NAMALWA (cell line): ENCODE measurements at regions not wholly inside any gene's neighbourhood (a gene's known extent, or its start where the extent isn't known, plus 50 kb on each side); places are given as distances from the start of the nearest gene placed in this dataset.

Source experiments
- DNase-seq: peaks from one replicate; pipeline ENCODE4 v3.0.0-alpha.2; 2015; ENCODE audit warnings: low spot score

DNA sequence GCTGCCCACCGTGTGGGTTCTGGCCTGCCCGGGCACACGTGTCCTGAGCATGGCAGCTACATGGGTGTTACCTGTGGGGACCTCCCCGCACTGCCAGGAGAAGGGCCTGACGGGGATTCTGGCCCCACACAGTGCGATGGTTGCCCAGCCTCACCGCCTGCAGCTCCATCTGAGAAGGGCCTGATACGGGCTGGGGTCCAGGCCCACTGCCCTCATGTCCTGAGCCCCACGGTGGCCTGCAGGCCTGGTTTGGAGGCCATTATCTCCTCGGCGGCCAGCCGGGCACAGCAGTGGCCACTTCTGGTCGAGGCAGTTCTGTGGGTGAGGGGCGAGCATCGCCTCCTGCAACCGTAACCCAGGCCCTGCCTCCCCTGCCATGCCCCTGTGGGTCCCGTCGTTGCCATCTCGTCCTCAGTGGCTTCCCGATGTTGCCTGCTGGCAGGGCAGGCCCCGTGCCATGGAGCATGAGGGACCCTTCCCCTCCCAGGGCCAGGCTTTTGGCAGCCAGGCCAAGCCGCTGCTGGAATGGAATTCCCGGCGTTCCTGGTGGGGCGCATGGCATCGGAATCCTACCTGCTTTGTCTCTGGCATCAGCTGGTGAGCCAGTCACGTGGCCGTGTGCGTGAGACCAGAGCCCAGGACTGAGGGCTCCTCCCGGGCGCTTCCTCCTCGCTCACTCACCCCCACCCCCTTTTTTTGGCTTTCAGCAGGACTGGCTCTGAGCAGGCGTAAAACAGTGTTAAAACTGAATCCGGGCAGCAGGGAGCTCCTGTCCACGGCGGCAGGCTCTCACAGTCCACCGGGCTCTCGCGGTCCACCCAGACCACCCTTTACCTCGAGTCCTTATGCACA lies 71.9 kb upstream of the PPARA start:
- no peak for DNase-seq

DNA sequence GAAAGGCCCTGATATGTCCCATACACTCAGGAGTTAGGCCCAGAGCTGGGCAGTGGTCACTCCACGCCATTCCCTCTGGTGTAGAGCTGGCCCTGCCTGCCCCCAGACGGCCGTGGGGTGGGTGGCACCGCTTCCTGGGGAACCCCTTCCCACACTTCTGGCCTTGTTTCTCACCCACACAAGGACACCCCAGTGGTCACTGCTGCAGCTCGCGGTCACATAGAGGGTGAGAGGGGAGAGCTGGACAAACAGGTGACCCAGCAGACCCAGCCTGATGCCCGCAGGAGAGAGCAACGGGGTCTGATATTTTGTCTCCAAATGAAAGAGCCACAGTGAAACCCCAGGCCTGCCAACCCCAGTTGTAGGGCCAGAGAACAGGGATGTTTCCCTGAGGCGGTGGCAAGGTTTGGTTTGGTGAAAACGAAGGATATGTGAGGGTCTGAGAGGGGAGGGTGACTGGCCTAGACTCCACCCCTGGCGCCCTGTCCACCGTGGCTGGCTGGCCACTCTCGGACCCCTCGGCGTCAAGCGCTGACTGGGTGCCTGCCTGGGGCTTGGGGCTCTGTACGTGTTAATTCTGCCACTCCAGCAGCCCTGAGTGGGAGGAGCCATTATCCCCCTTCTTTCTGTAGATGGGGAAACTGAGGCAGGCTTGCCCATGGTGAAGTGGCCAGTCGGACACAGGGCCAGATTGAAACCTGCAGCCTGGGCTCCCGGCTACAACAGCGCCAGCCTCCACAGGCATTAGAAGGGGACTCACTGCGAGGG lies 71.0 kb upstream of the PPARA start:
- no peak for DNase-seq

DNA sequence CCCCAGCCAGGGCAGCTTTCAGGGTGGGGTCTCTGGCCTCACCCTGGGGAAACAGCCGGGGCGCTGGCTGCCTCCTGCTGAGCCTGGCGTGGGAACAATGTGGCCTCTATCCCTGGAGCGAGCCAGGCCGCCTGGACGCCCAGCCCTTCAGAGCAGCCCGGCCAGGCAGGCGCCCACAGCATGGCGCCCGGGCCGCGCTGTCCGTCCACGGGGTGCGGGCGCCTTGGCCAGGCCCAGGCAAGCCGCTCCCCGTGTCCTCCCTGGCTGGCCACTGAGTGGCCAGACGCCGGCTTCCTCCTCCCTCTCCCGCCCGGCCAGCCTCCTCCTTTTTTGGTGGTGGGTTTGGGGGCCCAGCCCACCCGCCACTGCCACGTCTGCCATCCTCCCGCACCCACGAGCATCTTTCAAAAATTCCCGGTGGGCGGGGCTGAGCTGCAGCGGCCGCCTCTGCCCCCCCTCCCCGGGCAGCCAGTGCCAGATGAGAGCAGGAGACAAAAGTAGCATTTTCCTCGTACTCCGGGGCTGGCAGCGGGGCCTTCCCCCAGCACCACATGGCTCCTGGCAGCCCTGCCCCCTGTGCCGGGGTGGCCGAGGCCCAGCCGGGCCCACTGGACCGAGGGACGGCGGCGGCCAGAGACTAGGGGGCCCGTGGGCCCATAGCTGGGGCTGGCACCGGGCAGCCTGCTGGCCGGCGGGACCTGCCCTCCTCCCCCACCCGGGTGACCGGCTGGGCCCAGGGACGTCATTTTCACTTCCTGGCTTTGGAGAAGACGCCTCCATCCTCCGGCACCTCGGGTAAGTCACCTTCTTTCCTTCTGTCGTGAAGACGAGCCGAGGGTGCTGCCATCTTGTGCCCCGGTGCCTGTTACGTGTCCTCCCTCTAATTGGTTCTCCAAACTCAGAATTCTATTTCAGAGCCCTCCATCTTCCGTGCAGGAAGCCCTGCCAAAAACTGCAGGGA lies 70.2 kb upstream of the PPARA start:
- no peak for DNase-seq

DNA sequence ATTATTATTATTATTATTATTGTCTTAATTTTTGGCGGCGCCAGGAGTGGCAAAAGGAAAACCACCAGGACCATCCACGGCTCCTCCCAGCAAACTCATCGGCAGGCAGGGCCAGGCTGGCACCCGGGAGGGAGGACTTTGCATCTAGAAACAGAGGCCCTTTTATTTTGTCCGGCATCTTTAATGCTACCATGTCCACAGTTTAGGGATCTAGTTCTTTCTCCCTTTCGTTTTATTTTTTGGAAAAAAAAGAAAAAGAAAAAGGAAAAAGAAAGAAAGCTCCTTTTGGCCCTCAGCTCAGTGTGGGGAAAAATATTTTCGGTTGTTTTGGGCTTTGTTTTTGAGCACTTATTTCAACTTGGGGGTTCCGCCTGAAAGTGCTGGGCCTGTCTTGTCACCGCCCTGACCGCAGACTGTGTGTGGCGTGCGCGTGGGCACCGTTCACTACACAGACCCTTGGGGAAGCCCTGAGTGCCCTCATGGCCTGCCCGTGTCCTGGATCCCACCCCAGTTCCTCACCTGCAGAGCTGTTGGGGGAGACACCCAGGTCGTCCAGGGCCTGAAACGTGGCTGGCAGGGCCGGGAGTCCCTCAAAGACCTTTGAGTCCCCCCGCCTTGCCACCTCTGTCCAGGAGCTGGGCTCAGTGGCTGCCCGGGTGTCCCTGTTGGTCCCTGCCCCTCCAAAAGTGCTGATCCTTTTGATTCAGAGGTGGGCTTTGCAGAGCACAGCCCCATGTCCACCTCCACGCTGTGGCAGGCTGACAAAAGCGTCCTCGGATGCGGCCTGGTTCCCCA lies 69.1 kb upstream of the PPARA start:
- DNase-seq: no peak

DNA sequence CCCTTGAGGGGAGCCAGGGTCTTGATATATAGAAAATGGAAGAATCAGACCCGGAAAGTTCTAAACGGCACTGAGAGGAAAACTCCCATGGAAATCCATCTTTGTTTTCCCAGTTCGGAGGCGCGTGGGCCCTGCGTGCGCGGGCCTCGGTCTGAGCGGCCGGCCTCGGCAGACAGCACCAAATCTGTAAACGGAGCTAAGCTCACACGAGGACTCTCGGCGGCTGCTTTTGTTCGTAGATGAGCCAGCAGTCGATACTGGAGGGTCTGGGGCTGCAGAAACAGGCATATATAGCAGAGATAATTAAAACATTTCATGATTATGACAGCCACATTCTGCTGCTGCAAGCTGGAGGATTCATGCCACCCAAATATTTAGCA lies 68.5 kb upstream of the PPARA start:
- no peak for DNase-seq

DNA sequence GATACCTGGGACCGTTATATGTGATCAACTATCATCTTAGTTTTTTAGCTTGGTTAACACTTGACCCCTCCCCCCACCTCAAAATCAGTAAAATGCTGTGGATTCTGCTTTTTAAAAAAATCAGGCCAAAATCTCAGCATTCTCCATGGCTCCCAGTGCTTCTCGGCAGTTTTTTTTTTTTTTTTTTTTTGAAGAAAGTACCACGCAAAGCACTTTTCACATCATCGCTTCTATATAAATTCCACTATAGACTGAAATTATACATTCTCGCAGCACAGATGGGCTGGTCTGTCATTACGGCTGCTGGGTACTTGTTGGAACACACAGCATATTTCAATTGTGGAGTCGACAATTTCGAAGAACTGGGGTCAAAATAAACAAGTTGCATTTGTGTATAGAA lies 67.7 kb upstream of the PPARA start:
- DNase-seq: no peak

DNA sequence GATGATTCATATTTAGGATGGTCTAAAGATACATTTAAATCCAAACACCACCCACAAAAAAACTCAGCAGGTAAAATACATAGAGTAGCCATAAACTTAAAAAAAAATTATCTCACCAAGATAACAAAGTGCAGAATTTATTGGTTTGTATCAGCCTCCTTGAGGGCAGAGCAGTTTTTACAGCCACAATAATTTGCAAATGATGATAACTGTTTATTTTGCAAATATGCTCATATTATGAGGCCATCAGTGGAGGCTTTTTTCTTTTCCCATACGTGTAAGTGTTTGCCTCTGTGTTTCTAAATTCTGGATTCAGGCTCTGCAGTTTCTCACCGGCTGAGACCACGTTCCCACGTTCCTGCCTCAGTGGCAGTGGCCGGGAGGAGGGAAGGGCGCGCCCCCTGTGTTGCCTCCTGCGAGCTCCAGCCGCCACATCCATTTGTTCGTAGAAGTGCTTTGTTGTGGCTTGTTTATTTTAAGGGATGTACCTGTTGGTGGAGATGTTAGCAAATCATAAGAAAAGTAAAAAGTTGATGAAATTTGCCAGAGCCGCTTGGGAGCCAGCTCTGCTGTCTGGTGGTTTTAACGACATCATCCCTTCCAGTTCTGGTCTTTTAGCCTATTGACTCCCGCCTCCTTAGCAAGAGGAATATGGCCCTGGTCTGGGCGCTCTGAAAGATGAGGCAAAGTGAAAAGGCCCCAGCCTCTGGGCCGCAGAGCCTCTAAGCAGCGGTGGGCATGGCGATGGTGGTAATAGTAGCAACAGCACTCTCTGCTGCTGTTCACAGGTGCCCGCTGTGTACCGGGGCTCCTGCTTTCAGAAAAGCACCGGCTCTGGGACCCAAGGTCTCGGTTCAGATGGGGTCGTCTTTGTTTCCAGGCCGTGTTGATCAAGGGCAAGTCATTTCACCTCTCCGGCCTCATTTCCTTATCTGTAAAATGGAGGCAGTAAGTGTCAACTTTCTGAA lies 66.7 kb upstream of the PPARA start:
- no peak for DNase-seq

DNA sequence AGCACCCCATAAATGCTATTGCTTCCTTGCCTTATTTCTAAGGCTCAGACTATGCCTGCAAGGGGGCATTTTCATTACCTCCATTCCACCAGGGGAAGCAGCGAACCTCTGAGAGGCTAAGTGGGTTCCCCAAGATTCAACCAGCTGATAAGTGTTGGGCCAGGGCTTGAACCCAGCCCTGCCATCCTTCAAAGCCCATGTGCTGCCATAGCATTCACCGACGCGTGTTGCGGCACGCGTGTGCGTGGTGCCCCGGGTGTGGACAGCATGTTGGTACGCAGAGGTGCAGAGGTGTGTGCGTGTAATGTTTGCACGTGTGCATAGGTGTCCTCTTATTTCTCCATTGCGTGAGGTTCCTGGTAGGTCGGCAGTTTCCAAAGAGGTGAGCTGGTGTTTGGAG lies 66.0 kb upstream of the PPARA start:
- DNase-seq: no peak

DNA sequence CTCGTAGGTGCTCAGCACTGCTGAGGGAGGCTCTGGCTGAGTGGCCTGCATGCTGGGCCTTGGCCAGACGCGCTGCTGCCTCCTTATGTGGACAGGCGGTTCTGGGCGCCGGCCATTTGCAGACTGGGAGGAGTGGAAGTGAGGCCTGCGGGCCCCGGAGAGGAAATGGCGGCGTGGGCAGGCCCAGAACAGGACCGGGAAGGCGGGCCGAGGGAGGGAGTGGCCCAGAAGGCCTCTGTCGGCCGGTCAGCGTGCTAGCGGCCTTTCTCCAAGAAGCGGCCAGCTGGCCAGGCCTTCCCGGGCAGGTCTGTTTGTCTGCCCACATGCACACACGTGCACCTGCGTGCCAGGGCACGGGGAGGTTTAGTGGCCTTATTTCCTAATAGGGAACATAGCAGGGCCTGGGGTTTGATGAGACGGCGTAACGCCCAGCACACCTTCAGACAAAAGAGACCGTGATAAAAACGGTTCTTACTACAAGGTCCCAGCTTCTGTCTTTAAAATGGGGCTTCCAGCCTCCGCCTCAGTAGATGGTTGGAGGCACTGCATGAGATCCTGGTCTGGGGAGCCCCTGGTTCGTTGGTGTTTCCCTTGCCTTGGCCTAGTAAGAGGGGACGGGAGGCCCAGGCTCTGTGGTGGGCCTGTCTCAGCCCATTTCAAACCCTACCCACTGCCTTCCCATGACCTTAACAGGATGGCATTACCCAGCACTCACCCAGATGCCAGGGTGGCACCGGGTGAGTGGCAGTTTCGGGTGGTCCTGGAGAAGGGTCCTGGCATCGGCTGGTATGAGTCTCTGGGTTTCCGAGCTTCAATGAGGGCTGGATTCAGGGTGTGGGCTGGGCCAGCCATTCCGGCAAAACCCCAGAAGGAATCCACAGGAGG lies 65.1 kb upstream of the PPARA start:
- DNase-seq: no peak

DNA sequence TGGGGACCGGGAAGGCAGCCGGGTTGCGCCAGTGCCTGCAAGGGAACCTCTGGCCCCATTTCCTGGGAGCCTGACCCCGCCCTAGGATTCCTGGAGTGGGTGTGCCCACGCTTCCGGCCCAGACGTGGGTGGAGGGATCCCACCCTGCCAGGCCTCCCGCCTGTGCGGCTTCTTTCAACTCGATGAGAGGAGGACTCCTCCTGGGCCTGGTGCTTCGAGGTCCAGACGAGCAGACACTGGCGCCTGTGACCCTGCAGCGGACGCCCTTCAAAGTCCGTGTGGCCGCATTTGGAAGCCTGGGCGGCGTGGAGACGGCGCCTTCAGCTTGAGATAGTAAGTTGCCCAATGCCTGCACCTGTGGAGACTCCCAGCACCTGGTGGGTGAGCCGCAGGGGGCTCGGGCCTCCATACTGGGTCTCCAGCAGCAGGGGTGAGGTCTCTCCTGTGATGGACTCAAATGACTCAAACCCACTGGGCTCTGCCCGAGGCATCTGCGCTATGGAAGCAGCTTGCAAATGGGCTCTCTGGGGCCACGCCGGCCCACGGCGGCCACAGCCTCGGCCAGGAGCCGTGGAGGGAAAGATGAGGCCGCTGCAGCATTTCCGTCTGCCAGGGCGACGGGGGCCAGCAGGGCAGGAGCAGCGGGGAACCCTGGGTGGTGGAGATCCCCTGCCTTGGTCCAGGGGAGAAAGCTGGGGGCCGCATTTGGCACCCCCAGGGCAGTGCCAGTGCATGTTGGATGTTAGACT lies 64.3 kb upstream of the PPARA start:
- no peak for DNase-seq

DNA sequence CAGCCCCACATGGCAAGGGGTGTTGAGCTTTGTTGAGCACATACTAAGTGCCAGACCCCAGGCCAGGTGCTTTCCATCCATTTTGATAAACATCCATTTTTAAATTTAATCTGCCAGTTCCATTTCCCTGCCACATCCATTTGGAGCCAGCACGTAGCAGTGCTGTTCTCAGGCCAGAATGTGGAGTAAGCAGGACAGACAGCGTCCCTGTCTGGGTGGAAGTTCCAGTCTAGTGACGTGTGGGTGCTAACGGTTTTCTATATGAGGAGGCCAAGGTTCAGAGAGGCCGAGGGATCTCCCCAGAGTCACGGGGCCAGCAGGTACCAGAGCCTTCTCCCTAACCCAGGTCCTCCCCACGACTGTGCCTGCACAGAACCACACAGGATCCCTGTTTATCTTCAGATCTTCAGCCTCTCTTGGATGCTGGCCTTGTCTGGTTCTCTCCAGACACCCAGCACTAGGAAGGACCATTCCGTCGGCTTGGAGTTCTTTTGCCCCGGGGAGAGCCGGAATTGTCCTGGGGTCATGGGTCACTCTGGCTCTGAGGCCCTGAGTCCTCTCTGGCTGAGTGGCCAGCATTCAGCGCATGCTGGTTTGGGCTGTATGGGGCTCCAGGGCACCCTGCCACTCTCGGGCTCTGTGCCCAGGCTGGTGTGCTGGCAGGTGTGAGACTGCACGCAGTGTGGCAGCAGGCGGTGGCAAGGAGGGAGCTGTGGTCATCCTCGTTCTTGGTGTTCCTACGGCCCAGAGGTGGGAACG lies 63.6 kb upstream of the PPARA start:
- DNase-seq: no peak

DNA sequence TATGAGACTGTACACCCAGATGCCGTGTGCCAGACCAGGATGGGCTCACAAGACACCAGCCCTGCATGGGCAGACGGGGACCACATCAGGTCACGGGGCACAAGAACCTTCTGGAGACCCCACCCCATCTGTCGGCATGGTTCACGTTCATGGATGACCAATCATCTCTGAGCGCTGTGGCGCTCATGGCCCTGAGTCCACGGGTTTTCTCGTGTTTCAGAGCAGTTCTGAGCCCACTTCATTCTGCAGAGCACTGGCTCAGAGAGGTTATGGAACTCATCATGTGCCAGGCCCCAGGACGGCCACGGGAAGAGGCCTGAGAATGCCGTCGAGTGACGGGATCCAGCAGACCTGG lies 63.0 kb upstream of the PPARA start:
- no peak for DNase-seq

DNA sequence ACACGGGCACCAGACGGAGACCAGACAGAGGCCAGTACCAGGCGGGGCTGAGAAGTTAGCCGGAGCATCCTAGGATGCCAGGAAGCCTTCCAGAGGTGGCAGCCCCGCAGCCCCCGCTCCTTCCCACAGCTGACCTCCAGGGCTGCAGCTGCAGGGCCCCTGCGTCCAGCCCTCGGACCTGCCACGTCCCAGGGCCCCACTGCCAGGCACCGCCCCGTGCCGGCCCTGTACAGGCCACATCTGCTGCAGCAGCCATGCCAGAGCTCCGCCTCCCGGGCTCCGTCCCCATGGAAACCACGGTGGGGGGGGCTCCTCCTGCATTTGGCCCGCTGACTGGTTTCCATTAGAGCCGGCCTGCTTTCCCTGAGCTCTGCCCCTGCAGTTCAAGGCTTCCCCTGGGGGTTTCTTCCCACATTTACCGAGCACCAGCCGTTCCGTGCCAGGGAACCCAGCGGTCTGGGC lies 62.5 kb upstream of the PPARA start:
- DNase-seq: no peak

DNA sequence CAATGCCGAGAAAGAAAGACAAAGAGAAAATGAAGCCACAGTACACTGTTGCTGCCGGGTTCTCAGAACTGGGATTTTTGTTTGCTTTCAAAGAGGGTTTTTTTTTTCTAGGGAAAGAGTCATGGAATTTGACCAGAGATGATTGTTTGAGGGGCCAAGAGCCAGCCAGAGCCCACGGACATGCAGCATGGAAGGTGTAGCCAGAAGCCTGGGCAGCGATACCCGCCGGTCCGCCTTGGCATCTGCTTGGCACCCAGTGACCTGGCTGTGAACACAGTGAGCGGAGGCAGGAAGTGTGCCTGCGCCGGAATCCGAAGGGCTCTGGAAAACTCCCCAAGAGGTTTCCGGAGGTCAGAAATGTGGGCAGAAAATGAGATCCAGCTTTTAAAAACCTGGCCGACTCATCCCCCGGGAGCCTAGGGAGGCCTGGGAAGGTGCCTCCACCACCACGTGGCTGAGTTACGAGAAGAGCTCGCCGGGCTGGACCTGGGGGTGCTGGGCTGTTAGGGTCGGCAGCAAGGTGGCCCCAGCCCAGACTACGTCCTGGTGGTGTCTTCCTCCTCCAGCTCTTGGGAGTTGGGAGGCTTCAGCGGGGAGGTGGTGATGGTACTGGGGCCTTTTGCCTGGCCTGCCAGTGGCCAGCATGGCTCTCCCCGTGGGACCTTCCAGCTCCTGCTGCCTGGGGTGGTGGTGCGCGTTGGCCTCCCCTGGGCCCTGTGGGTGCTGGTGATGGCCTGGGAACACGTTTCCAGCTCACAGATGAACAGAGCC lies 61.6 kb upstream of the PPARA start:
- DNase-seq: no peak

DNA sequence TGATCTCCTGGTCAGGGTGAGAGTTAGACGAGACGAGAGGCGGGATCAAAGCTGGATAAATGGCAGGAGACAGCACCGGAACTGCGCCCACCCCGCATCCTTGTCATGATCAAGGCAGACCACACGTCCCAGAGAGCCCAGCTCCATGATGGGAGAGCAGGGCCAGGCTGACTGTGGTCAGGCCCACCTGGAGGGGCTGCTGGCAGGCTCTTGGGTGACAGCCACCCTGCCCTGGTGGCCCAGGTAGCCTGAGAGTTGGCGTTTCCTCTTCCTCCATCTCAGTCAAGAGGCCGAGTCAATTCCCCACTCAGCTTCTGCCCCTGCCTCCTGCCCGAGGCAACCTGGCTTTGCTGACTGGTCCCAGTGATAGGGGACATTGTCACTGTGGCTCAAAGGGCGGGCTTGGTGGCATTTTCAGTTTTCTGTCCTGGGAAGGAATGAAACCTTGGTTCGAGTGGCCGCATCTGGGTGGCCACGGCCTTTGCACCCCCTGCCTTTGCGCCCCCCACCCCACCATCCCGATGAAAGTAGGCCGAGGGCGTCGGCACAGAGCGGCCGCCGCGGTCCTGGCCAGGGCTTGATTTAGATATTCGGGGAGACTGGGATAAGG lies 60.8 kb upstream of the PPARA start:
- no peak for DNase-seq

DNA sequence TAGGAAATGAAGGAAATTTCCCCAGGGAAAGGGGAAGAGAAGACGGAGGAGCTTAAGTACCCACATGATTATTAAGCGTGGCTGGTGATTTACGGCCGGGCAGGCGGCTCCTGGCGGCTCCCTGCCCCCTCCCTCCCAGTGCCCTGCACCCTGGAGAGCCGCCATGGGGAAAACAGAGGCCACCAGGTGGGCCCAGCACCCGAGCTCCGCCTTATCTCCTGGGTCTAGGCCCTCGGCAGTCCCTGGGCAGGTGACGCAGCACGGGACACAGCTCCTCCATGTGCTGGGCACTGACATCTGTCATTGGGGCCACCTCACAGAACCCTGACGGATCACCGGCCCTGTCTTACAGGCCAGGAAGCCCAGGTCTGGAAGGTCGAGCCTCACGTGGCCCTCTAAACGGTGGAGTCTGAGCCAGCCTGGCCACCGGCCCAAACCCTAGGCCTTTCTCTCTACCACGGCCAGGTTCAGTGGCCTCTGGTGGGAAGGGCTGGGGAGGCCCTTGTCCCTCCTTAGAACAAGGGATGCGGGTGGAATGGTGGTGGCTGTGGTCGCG lies 60.2 kb upstream of the PPARA start:
- no peak for DNase-seq
